ENCODE measurements at regions not wholly inside any gene's neighbourhood (a gene's known extent, or its start where the extent isn't known, plus 50 kb on each side); places are given as distances from the start of the nearest gene placed in this dataset.

GRCh38 chr20:52270696-52271095 is 79.1 kb upstream of the ZFP64 start:
- Histone ChIP-seq H4K20me1 (ENCODE audit: low read length) (no peaks in the 10 kb centered on the region), H2AFZ (ENCODE audit: low read length) (no peak overlapping the region), H3K36me3 (ENCODE audit: low read depth, low read length) (no peaks in the 10 kb centered on the region), H3K27me3 (ENCODE audit: low read length) (peaks cover 78% of the 10 kb centered on the region), H3K4me3 (ENCODE audit: low read length) (no peak overlapping the region), H3K9ac (ENCODE audit: low read length) (no peak overlapping the region), H3K27ac (ENCODE audit: low read length) (no peak overlapping the region), H3K9me3 (ENCODE audit: low read length) (no peaks in the 10 kb centered on the region), H3K79me2 (ENCODE audit: low read length) (no peaks in the 10 kb centered on the region), H3F3A (ENCODE audit: low read length, unreplicated experiment) (no peaks in the 10 kb centered on the region), H3K4me1 (ENCODE audit: insufficient read depth, low read length) (no peaks in the 10 kb centered on the region), H3K9me2 (replicated peaks; ENCODE audit: low read length) (no peaks in the 10 kb centered on the region), H3K4me2 (ENCODE audit: low read length) (no peak overlapping the region)
- TF ChIP-seq, protein P1, sequence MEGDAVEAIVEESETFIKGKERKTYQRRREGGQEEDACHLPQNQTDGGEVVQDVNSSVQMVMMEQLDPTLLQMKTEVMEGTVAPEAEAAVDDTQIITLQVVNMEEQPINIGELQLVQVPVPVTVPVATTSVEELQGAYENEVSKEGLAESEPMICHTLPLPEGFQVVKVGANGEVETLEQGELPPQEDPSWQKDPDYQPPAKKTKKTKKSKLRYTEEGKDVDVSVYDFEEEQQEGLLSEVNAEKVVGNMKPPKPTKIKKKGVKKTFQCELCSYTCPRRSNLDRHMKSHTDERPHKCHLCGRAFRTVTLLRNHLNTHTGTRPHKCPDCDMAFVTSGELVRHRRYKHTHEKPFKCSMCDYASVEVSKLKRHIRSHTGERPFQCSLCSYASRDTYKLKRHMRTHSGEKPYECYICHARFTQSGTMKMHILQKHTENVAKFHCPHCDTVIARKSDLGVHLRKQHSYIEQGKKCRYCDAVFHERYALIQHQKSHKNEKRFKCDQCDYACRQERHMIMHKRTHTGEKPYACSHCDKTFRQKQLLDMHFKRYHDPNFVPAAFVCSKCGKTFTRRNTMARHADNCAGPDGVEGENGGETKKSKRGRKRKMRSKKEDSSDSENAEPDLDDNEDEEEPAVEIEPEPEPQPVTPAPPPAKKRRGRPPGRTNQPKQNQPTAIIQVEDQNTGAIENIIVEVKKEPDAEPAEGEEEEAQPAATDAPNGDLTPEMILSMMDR (conservative IDR thresholded peaks at IDR 0.05; ENCODE audit: low read depth, low read length): no peak
- TF ChIP-seq EZH2phosphoT487 (IDR thresholded peaks at IDR 0.05; ENCODE audit: borderline replicate concordance, low read length) (no peak), EZH2 (IDR thresholded peaks at IDR 0.05; ENCODE audit: low read length, unreplicated experiment) (no peak)
- ATAC-seq (no peak), DNase-seq (no peak)
- intact Hi-C loops (cut with micrococcal nuclease): no loop called here
- ChIA-PET CTCF (no interaction called here), POLR2A (ENCODE audit: unreplicated experiment) (no interaction called here)
- no TSS peak for BruUV-seq (replicated peaks)

- Histone ChIP-seq H3K9ac (ENCODE audit: low read length) (no peak overlapping the region), H3K27ac (ENCODE audit: low read length) (no peak overlapping the region), H3F3A (ENCODE audit: low read length, unreplicated experiment) (no peaks in the 10 kb centered on the region), H3K79me2 (ENCODE audit: low read length) (no peaks in the 10 kb centered on the region), H3K4me2 (ENCODE audit: low read length) (no peak overlapping the region), H2AFZ (ENCODE audit: low read length) (no peak overlapping the region), H3K4me3 (ENCODE audit: low read length) (no peak overlapping the region), H4K20me1 (ENCODE audit: low read length) (no peaks in the 10 kb centered on the region), H3K4me1 (ENCODE audit: insufficient read depth, low read length) (no peaks in the 10 kb centered on the region), H3K27me3 (ENCODE audit: low read length) (peaks cover 76% of the 10 kb centered on the region), H3K9me3 (ENCODE audit: low read length) (no peaks in the 10 kb centered on the region), H3K36me3 (ENCODE audit: low read depth, low read length) (no peaks in the 10 kb centered on the region), H3K9me2 (replicated peaks; ENCODE audit: low read length) (no peaks in the 10 kb centered on the region)
- no TSS peak for BruUV-seq (replicated peaks)
- ChIA-PET POLR2A (ENCODE audit: unreplicated experiment) (no interaction called here), CTCF (no interaction called here)
- DNase-seq: no peak
- intact Hi-C loops (cut with micrococcal nuclease): no loop called here
- peak; percentile 42; the same call in 1 of the 2 replicates for TF ChIP-seq EZH2phosphoT487 (IDR thresholded peaks at IDR 0.05; ENCODE audit: borderline replicate concordance, low read length)
- TF ChIP-seq EZH2 (IDR thresholded peaks at IDR 0.05; ENCODE audit: low read length, unreplicated experiment): no peak
- TF ChIP-seq, protein P1 (conservative IDR thresholded peaks at IDR 0.05; ENCODE audit: low read depth, low read length): no peak
- no peak for ATAC-seq
These were observed 78.5 kb upstream of the ZFP64 start for GRCh38 chr20:52270001-52270606.

- TF ChIP-seq EZH2 (IDR thresholded peaks at IDR 0.05; ENCODE audit: low read length, unreplicated experiment) (no peak), EZH2phosphoT487 (IDR thresholded peaks at IDR 0.05; ENCODE audit: borderline replicate concordance, low read length) (no peak)
- TF ChIP-seq, protein P1 (conservative IDR thresholded peaks at IDR 0.05; ENCODE audit: low read depth, low read length): no peak
- H3K9me3 ChIP-seq (ENCODE audit: low read length): no peaks in the 10 kb centered on the region
- H4K20me1 ChIP-seq (ENCODE audit: low read length): no peaks in the 10 kb centered on the region
- H3K27ac ChIP-seq (ENCODE audit: low read length): no peak overlapping the region
- H3K4me1 ChIP-seq (ENCODE audit: insufficient read depth, low read length): no peaks in the 10 kb centered on the region
- CTCF ChIA-PET: no interaction called here
- intact Hi-C loops (cut with micrococcal nuclease): no loop called here
- BruUV-seq (replicated peaks): no TSS peak
- no peaks in the 10 kb centered on the region for H3K9me2 ChIP-seq (replicated peaks; ENCODE audit: low read length)
- no peak overlapping the region for H3K9ac ChIP-seq (ENCODE audit: low read length)
- no peaks in the 10 kb centered on the region for H3K79me2 ChIP-seq (ENCODE audit: low read length)
- H3K4me3 ChIP-seq (ENCODE audit: low read length): no peak overlapping the region
- ATAC-seq (no peak), DNase-seq (no peak)
- POLR2A ChIA-PET (ENCODE audit: unreplicated experiment): no interaction called here
- no peaks in the 10 kb centered on the region for H3K36me3 ChIP-seq (ENCODE audit: low read depth, low read length)
- H3K4me2 ChIP-seq (ENCODE audit: low read length): no peak overlapping the region
- H2AFZ ChIP-seq (ENCODE audit: low read length): no peak overlapping the region
- no peaks in the 10 kb centered on the region for H3F3A ChIP-seq (ENCODE audit: low read length, unreplicated experiment)
- peaks cover 69% of the 10 kb centered on the region for H3K27me3 ChIP-seq (ENCODE audit: low read length)
These were observed 77.7 kb upstream of the ZFP64 start for GRCh38 chr20:52269321-52269720.
